HG03066 (cell line): ENCODE measurements at regions not wholly inside any gene's neighbourhood (a gene's known extent, or its start where the extent isn't known, plus 50 kb on each side); places are given as distances from the start of the nearest gene placed in this dataset.

Experiments
- ATAC-seq: cut with Tn5 transposase; IDR thresholded peaks from one replicate; pipeline ENCODE4 v1.9.1; 2021; ENCODE audit warnings: low read depth; ENCODE audit not compliant: unreplicated experiment

DNA sequence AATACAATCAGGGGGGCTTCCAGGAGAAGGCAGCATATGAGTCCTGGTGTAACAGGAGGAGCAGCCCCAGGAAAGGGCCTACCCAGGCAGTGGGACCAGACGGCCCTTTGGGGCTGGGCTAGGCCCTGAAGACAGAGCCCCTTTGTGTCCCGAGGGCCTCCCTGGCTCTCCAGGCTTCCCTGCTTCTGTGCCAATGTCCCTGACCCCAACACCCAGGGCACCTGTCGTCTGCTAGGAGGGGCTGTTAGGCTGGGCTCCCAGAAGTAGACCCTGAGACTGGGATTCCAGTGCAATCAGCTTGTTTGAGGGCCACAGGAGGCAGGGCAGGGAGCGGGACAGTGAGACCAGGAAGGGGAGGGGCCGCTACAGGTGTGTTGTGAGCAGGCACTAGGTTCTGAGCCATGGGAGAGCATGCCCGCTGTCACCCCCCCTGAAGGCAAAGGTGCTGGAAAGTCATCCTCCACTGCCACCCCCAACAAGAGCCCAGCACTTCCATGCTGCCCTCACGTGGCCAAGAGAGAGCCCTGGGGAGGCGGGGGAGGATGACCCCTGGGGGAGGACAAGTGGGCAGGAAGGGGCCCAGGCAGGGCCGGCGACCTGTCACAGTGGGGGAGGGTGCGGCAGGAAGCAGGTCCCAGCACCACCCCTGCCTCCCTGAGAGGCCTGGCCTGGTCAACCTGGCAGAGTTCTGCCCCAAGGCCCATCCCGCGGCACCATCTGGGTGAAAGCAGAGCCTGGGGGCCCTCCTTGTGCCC lies 64.8 kb downstream of the ADRA2C start:
- no peak for ATAC-seq

DNA sequence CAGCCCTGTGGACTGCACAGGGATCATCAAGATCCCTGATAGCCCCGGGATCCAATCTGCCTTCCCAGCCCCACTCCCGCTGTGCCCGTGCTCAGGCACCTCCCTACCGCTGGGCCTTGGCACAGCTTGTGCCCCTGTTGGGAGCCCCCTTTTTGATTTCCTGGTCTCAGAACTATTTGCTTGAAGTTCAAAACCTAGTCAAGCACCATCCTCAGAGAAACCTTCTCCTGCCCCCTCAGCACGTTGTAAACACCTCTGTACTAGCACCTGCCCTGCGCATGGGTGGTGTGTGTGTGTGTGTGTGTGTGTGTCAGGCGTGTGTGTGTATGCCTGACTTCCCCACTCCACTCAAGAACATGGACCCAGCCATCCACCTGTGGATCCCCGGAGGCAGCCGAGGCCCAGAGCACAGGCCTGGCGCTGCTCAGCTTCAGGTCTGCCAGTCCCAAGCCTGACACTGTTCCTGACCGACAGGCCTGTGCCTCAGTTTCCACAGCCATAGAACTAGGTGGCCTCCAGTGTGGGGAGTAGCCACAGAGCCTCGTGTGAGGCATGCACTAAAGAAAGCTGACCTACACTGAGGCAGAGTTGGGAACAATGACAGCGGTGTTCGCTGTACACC lies 65.5 kb downstream of the ADRA2C start:
- no peak for ATAC-seq

DNA sequence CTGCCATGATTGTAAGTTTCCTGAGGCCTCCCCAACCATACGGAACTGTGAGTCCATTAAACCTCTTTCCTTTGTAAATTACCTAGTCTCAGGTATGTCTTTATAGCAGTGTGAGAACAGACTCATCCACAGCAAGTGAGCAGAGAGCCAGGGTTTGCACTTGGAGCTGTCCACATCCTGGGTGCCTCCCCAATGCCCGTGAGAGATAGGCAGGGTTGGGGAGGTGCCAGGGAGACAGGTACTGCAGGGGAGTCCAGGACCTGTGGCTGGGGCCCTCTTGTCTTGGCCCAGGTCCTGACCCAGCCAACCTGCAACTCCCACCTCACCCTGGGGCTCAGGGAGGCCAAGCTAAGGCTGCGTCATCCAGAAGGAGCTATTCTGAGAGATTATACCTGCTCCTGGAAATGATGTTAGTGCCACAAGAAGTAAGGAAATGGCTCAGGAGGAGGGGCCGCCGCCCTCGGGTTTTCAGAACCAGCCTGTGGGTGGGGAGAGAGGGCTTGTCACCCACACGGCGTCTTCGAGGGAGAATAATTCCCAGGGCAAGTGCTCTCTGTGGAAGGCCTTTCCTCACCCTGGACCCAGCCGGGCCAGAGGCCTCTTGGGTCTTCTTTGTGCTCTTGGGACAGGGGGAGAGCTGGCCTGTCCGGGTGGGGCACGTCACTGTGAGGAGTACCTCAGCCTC lies 66.5 kb downstream of the ADRA2C start:
- ATAC-seq, result no peak

DNA sequence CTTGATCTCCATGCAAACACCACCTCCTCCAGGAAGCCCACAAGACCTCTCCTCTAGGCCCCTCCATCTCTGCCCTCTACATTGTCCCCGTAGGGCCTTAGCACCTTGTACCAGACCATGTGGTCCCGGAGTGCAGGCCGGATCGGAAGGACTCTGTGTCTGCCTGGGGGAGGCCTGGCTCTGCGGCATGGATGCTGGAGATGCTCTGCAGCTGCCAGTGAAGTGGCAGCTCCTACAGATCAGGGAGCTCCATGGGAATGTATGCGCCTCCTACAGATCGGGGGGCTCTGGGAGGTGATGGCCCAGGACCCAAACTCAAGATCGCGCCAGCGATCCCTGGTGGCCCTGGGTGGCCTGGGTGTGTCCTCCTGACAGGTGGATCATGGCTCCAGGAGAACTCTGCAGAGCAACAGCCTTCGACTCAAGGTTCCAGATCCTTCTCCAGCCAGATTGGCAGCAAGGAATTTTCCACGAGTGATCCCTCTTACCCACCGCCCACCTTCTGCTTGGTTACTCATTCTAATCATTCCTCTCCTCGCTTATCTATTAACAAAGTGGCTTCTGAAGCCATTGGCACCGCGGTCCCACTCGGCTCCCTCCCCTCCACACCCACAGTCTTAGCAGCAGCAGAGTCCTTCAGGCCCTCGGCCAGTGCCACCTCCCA lies 67.3 kb downstream of the ADRA2C start:
- no peak for ATAC-seq

DNA sequence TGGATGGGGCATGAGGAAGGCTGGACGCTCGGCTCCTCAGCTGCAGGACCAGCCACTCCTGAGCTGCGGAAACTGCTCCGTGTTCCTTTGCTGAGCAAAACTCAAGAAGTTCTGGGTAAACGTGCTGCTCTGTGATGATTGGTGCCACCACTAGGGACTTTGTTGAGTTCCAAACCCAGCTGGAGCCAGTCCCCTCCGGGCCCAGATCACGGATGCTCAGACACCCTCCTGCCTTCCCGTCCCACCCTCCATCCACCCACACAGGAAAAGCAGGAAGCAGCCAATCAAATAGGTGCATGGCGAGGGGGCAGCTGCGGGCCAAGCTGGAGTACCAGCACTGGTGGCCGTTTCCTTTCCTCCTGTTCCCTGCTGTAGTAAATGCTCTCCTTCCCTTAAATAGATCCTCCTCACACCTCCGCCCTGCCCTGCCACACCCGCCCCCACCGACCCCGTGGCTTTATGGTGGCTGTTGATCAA lies 68.0 kb downstream of the ADRA2C start:
- ATAC-seq, result no peak

DNA sequence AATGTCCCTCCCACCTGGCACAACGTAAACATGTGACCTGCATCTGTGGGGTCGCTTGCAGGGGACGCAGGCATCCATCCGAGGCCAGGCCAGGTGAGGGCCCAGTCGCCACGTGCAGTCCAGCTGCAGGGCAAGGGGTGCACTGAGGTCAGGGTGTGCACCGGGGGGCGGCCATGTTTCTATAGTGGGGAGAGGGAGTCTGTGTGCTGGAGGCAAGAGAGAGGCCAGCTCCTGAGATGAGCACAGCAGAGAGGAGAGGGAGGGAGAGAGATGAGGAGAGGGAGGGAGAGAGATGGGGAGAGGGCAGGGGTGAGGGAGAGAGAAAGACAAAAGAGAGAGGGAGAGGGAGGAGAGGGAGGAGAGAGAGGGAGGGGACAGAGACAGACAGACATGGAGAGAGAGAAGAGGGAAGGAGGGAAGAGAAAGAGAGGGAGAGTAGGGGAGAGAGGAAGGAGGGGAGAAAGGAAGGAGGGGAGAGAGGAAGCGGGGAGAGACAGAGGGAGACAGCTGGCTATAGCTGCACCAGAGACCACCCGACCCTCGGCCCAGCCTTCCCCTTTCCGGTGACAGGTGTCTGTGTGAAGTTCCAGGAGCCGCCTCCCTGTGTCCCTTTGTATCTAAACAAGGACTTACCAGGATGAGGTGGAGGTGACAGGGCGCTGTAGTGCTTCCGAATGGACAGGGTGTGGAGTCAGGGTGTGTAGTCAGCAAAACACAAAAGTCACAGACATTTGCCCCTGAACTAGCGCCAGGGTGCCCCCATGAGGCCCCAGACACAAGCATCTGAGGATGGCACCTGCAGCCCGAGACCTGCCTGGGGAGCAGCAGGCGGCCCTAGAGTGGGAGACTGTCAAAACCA lies 68.7 kb downstream of the ADRA2C start:
- ATAC-seq, result no peak

DNA sequence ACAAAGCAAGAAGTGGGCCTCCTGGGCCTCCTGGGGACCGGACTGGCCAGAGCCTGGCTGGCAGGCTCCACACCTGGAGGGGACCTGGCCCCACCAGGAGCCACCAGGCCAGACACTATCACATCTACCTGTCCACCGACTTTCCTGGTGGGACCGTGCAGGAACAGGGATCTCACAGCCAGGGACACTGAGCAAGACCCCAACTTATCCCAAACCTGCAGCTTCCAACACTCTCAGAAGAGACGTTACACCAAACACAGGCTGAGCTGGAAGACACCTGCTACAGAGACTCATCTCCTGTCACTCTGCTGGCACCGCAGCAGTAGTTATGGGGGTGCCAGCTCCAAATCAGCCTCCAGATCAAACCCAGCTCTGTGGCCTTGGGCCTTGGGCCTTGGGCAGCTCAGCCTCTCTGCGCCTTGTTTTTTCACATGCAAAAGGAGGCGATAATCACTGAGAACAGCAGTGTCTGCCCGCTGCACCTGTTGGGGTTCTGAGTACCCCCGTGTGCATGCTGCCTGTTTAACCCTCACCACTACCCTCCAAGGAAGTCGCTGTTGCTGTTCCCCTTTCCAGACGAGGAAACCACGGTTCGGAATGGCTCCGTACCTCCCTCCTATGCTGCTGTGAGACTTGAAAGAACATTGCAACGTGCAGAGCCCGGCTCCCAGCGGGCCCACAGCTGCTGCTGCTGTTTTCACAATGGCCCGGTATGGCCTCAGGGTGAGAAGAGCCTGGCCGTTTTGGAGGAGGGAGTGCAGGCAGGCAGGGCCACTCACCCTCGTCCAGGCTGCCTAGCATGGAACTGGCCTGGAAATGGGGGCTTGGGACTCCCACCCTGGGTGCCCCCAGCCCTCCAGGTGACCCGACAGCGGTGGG lies 69.6 kb downstream of the ADRA2C start:
- no peak for ATAC-seq

DNA sequence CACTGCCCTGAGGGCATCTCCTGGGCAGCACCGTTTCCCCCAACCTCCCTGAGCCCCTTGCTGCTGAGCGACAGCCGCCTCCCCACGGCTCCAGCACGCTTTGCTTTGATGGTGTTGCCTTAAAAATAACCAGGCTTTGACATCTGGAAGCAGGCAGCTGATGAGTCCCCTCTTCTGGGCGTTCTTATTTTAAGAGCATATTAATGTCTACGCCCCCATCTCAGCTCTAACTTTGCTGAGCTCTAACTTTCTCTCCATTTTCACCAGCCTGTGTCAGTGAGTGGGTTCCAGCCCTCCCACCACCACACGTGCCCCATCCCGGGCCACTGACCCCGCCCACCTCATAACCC lies 70.2 kb downstream of the ADRA2C start:
- no peak for ATAC-seq

DNA sequence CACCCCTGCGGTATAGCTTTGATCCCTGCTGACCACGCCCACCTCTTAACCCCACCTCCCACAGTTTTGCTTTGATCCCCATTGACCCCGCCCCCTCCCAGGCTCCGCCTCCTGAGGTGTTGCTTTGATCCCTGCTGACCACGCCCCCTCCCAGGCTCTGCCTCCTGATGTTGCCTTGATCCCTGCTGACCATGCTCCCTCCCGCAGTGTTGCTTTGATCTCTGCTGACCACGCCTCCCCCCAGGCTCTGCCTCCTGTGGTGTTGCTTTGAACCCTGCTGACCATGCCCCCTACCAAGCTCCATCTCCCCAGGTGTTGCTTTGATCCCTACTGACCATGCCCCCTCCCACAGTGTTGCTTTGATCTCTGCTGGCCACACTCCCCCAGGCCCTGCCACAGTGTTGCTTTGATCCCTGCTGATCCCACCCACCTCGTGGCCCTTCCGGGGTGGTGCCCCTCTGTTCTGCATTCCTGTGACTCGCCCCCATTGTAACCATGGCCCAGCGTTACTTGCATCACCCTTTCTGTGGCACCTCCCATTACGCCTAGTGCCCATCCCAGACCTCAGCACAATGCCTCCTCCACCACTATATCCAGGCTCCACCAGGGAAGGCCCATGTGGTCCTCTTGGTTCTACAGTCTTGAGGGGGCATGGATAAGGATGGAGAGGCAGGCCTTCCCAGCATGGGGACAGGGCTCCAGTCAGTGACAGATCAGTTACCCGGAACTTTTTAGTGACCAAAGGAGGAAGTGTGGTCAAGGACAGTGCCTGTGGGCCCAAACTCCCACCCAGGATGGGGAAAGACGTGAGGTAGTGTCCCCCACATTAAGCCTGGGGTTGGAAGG lies 70.8 kb downstream of the ADRA2C start:
- no peak for ATAC-seq

DNA sequence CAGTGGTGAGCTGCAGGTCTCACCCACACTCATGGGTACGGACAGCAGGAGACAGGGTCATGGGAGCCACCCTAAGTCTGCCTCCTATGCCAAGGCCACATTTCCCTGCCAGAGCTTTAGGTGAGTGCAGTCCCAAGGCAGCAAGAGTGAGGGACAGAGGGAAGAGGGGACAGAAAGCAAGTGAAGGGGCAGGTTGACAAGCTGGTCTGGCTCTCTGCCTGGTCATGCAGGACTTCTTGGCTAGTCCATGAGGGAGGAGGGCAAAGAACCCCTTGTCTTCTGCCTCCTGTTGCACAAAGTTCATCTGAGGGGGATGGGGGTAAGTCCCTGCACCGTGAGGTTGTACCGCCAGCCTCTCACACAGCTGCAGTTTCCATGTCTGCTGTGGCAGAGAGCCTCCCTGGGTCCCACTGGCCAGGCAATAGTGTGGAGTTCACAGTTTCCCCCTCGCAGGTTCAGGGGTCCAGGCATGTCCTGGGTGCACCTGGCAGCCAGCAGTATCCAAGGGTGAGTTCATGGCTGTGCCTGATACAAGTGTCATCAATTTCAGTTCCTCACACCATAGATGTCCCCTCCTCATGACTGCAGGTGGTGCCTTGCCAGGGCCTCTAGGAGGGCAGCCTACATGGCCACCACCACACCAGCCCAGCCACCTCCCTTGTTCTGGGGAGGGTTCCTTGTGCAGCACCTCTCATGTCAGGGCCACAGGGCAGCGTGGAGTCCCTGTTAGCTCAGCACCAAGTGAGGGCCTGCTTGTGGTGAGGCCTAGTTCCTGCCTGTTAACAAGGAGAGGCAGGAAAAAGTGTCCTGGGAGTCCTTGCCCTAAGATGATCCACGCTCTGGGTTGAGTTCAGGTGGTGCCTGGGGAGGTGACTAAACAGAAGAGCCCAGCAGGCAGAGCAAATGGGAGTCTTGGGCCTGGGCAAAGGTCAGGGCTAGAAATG lies 72.5 kb downstream of the ADRA2C start:
- ATAC-seq, result no peak

DNA sequence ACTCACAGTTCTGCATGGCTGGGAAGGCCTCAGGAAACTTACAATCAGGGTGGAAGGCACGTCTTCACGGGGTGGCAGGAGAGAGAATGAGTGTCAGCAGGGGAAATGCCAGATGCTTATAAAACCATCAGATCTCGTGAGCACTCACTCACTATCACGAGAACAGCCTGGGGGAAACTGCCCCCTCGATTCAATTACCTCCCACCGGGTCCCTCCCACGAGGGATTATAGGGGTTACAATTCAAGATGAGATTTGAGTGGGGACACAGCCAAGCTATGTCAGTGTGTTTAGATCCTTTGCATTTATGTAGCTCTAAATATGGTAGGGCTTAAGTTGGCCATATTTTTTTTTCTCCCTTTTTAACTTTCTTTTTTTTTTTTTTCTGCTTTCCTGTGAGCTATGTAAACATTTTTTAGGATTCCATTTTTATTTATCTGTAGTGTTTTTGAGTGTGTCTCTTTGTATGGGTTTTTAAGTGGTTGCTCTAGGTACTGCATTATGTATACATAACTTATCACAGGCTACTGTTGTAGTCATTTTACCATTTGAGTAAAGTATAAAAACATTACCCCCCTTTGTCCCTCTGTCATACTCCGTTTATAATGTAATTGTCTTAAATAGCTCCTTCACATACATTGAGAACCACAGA lies 79.0 kb downstream of the ADRA2C start:
- ATAC-seq, result no peak

DNA sequence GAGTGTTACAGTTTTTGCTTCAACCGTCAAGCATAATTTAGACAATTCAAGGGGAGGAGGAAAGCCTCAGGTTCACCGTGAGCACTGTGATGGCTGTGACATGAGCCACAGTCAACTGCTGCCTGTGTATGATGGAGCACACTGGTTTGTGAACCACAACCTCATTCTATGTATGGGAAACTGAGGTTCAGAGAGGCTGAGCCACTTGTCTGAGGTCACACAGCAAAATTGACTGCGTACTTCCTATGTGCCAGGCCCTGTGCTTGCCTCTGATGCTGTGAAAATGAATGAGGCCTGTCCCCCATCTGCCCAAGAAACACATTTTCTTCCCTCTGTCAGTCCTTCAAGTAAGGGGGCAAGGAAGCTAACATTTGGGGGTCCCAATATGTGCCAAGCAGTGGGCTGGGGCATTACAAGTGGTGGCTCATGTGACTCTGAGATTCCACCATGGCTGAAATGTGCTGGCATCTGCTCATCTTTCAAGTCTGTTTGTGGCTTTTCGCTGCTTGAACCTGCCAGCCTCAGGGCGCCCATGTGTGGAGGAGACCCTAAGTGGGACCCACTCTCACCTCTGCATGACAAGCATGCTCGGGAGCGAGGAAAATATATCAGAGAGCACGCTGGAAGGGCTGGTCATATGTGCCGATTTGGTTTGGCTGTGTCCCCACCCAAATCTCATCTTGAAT lies 79.7 kb downstream of the ADRA2C start:
- ATAC-seq, result no peak

DNA sequence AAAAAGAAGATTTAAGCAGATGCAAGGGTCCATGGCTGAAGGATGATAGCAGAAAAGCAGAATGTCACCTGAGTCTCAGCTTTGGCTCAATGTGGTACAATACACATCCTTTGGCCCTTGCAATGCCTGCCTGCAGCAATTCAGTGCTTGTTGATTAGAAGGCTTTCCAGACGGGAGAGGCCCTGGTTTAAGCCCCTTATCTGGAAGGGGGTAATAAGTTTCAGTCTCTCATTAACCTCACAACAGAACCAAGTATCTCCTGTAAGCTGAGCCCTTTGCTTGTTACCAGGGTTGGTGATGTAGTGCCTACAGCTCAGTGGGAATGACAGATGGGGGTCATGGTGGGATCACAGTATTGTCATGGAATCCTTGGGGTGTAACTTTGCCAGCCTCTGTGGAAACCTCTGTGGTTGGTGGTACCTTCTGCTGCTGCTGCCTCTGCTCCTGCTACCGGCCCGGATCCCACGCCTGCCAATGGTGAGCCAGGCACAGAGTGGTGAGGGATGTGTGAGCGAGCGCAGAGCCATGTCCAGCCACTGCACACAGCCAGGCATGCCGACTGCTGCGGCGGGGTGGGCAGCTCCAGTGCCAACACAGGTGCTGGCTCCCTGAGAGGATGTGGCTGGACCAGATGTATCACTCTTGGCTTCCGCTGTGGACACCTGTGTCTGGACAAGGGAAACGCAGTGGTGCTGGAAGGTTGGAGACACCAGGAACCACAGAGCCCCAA lies 81.2 kb downstream of the ADRA2C start:
- ATAC-seq, result no peak

DNA sequence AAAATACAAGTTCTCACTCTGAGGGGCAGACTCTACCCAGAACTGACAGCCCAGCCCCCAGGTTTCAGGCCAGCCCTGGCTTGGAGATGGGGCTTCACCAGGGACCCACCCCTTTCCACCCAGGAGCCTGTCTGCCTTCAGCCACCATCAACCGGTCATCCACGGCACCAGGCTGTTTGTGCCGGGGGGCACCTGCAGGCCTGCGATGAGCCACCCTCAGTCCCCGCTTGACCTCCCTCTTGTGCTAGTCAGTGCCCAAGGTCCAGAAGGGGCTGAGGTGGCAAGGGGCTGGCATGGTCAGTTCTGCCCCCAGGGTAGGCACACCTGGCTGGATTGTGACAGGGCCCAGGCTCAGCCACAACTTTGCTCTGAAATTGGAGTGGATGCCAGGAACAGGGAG lies 82.1 kb downstream of the ADRA2C start:
- ATAC-seq, result no peak

DNA sequence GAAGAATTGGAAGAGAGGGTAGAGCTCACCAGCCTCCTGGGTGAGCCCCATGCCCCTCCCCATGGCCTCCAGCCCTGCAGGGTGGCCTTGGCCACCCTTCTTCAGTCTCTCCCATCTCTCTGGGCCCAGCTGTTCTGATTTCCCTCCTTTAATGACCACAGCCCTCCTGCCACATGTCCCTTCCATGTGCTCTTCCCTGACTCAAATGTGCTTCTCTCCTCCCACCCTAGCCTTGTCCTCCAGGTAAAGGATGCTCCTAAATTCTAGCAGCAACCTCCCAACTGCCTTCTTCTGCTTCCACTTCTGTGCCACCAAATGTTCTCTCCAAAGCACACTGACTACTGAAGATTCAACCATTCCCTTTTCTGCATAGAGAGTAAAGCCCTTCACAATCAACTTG lies 83.0 kb downstream of the ADRA2C start:
- ATAC-seq, result no peak

DNA sequence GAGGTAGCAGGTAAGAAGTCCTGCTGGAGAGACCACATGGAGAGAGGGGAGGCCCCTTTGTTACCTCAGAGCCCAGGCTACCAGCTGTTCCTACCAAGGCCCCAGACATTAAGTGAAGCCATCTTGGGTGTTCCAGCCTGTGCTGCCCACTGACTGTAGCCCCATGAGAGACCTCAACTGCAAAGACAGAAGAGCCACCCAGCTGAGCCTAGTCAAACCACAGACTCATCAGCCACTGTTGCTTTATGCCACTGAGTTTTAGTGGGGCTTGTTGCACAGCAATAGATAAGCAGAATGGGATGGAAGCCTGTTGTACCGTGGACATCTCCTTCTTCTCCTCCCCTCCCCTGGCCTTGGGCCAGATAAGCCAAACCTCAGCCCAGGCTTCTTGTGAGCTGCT lies 83.9 kb downstream of the ADRA2C start:
- ATAC-seq, result no peak
